GM13977 (cell line): ENCODE measurements at regions not wholly inside any gene's neighbourhood (a gene's known extent, or its start where the extent isn't known, plus 50 kb on each side); places are given as distances from the start of the nearest gene placed in this dataset.
A peak's percentile ranks its signal among the peaks of the same experiment; 100 is the strongest.
"Not testable (repeated sequence)": the region's sequence is repeated elsewhere in the genome, so short reads cannot be mapped to it uniquely, and the experiment has no call there.

ENCODE experiments used
- DNase-seq: peaks from one replicate; pipeline ENCODE4 v3.0.0; 2012; ENCODE audit warnings: low spot score
- CTCF ChIP-seq: IDR thresholded peaks from 2 replicates; pipeline ENCODE4 v1.5.1; 2012; ENCODE audit warnings: mild to moderate bottlenecking, control low read depth; ENCODE audit not compliant: insufficient read depth; ENCODE audit errors: extremely low read depth, missing control alignments
- in situ Hi-C: fragments of 300-500 bp; cut with MboI; formaldehyde crosslinking; loops from one replicate; pipeline ENCODE4 v1.12.0; 2022; ENCODE audit warnings: low sequenced_read_pairs, low pct_unique_long_range_greater_than_20kb, mixed read lengths, inconsistent platforms; ENCODE audit not compliant: unreplicated experiment

DNA sequence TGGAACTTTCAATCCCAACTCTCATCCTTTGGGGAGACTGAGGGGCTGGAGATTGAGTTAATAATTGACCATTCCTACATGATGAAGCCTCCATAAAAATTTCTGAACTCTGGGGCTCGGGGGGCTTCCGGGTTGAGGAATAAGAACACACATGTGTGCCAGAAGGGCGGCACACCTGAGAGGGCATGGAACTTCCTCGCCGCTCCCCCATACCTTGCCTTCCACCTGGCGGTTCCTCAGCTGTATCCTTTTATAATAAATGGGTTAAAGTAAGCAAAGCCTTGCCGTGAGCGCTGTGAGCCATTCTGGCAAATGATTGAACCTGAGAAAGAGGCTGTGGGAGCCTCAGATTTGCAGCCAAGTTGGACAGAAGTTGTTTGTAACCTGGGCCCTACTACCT is 164.8 kb downstream of the LY86 start:
- in situ Hi-C loops: no loop called here
- no peak for TF ChIP-seq CTCF
- DNase-seq: no peak

GRCh38 chr6:6756526-6756925 is 168.0 kb downstream of the LY86 start:
- in situ Hi-C loops: no loop called here
- no peak for DNase-seq
- TF ChIP-seq CTCF: no peak

- DNase-seq: no peak
- TF ChIP-seq CTCF: no peak
- in situ Hi-C loops: no loop called here
Observed at GRCh38 chr6:6758546-6758914, 170.0 kb downstream of the LY86 start.

DNA sequence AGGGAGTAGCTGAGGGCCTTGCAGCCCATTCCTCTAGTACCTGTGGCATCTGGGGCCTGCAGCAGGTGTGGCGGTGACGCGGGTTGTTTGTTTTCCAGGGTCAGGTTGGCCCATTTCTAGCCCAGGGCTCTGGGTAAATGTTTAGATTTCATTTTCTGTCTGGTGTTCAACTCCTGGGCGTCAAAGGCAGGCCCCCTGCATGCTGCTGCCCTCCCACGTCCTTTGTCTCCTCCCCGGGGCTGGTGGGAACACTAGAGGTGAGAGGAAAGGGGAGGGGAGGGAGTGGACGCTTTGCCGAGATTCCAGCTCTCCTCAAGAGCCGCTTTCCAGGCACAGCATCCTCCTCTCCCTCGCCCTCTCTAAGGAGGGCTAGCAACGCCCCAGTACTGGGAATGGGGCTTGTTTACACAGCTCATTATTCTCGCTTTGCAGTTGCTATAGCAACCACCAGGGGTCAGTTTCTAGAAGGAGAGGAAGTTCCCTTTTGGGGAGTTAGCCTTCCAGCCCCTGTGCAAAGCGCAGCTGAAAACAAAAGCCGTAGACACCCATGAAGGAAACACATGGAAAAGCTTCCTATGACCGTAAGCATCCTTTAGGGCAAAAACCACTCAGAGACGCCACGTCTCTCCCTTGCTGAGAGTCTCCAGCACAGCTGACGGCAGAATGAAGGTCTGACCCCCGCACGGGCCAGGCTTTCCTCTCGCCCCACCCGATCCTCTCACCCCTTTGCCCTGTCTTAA is 170.6 kb downstream of the LY86 start:
- peak; percentile 78 for DNase-seq
- peak; percentile 51 for TF ChIP-seq CTCF
- in situ Hi-C loops: no loop called here

- no peak for DNase-seq
- in situ Hi-C loops: no loop called here
- TF ChIP-seq CTCF: no peak
Observed at GRCh38 chr6:6760002-6760401, 171.5 kb downstream of the LY86 start.

GRCh38 chr6:6762566-6762965 is 174.0 kb downstream of the LY86 start:
- in situ Hi-C loops, DNase-seq: not testable (repeated sequence)

GRCh38 chr6:6764764-6765434 is 176.4 kb downstream of the LY86 start:
- TF ChIP-seq CTCF: no peak
- DNase-seq: no peak
- in situ Hi-C loops: no loop called here
